ENCODE measurements at regions not wholly inside any gene's neighbourhood (a gene's known extent, or its start where the extent isn't known, plus 50 kb on each side); places are given as distances from the start of the nearest gene placed in this dataset.

- TF ChIP-seq CTCF (IDR thresholded peaks at IDR 0.05; ENCODE audit: insufficient read depth, low read length, poor library complexity, severe bottlenecking) = no peak
- no peak for TF ChIP-seq EZH2phosphoT487 (conservative IDR thresholded peaks at IDR 0.05; ENCODE audit: low read length)
Measured at GRCh38 chr16:77059446-77059845, 131.5 kb upstream of the MON1B start.

Data from SU-DHL-6 (cell line).